Transverse colon (tissue), 4 donors: ENCODE measurements at regions not wholly inside any gene's neighbourhood (a gene's known extent, or its start where the extent isn't known, plus 50 kb on each side); places are given as distances from the start of the nearest gene placed in this dataset.
"Not testable (repeated sequence)": the region's sequence is repeated elsewhere in the genome, so short reads cannot be mapped to it uniquely, and the experiment has no call there.

Source experiments
- DNase-seq: peaks from one replicate; pipeline ENCODE4 v3.0.0-alpha.2; 2019
- H3K27ac ChIP-seq, 4 donors: fragments of 200-600 bp; sonication (generic); 2 replicates each; pipeline ENCODE4 v1.5.1; 2016 to 2018; ENCODE audit warnings: inconsistent platforms in 4 of 4
- H3K27me3 ChIP-seq: fragments of 200-600 bp; sonication (generic); 2 replicates; pipeline ENCODE4 v1.5.1; 2017; ENCODE audit warnings: inconsistent platforms
- H3K36me3 ChIP-seq, 4 donors: fragments of 200-600 bp; sonication (generic); 2 replicates each; pipeline ENCODE4 v1.5.1; 2017 to 2019; ENCODE audit warnings: inconsistent platforms in 4 of 4
- H3K4me1 ChIP-seq, 4 donors: fragments of 200-600 bp; sonication (generic); 2 replicates each; pipeline ENCODE4 v1.5.1; 2017 to 2020; ENCODE audit warnings: inconsistent platforms in 4 of 4
- H3K4me3 ChIP-seq, 4 donors: fragments of 200-600 bp; sonication (generic); 1 replicate in 1 of 4; 2 replicates in 3 of 4; pipeline versions ENCODE4 v1.5.1 to v1.6.1; 2017 to 2019; ENCODE audit warnings: inconsistent platforms in 4 of 4
- H3K9me3 ChIP-seq, 2 donors: fragments of 200-600 bp; sonication (generic); 2 replicates each; pipeline ENCODE4 v1.5.1; 2017 to 2019; ENCODE audit warnings: inconsistent platforms in 2 of 2
- WGBS, 2 donors: methylation state at CpG; one replicate each; pipeline ENCODE4 v1.1.5; 2018; ENCODE audit warnings: low coverage in 1 of 2; 5-methylcytosine and 5-hydroxymethylcytosine counted together
- in situ Hi-C, 4 donors: fragments of 200-750 bp; cut with MboI; loops; one replicate each; pipeline versions ENCODE4 v1.15.0 to v1.15.1; 2017; ENCODE audit warnings: low sequenced_read_pairs in 3 of 4, low pct_ligation_motif_present in 1 of 4, low pct_unique_long_range_greater_than_20kb in 1 of 4
- intact Hi-C: fragments of 100-400 bp; cut with DNase I; formaldehyde crosslinking; loops from one replicate; pipeline ENCODE4 v1.15.1; 2023; ENCODE audit warnings: low total_unique reads
- TF ChIP-seq, protein P1 (sequence below), 5 experiments: fragments of 200-600 bp in 3 of 5; fragments of 450-650 bp in 2 of 5; sonication (generic) in 3 of 5; IDR thresholded peaks; 1 replicate in 2 of 5; 2 replicates in 3 of 5; pipeline ENCODE4 v1.5.1; 2016 to 2017; ENCODE audit warnings: antibody characterized with exemption in 5 of 5, inconsistent platforms in 3 of 5, mild to moderate bottlenecking in 2 of 5, moderate library complexity in 1 of 5

DNA sequence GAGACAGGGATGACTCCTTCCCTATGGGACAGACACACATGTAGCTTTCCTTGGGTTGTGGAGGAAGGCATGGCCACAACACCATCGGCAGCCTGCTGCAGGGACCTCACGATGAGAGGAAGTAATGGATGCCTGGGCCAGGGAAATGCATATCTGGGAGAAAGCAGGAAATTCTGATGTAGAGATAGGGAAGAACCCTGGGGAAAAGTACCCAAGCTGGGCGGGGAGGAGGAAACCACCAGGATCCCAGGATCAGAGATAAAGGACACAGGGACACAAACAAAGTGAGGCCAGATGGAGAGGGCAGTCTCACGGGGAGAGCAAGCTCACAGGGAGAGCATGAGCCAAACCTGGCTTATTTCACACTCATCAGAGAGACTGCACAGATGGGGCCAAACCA lies 294.7 kb upstream of the TEKT4 start:
- H3K4me3 ChIP-seq, H3K9me3 ChIP-seq, DNase-seq, in situ Hi-C loops, H3K27me3 ChIP-seq, H3K4me1 ChIP-seq, H3K27ac ChIP-seq, intact Hi-C loops, H3K36me3 ChIP-seq: not testable (repeated sequence)
- WGBS, 2 donors = 0 to 60% methylated on average over 1 to 4 of the region's 4 CpGs

DNA sequence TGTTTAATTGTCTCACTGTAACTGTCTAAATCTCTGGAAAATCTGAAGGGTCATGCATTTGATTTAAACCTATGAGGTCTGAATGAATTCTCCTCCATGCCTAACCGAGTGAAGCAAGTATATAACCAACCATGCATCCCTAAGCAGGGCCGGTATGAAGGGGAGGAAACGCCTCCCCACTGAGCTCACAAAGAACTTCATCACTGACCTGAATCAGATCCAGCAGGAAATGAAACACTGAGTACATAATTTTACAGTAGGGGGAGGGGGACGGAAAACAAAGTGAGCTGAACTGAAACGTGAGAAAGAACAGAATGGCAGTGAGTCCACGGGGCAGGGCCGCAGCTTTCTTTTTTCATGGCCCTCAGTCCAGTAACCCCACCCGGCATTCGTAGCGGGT lies 294.1 kb upstream of the TEKT4 start:
- peak; percentile 11 for DNase-seq

DNA sequence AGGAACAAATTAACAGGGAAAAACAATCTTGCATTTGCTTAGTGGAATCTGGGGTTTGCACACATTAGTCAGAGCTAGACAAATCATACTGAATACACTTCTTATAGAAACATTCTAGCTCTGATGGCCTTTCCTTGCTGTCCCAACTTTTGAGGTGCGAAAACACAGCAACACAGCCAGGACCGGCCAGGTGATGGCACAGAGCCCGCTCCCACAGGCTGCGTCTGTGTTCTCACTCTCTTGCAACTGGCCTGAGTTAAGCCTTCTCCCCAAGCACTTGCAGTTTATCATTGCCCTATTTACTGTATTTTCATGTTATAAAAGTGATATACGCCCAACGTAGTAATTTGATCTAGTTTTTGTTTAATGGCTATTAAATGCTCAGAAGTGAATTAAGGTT lies 292.0 kb upstream of the TEKT4 start:
- H3K4me3 ChIP-seq, DNase-seq, H3K9me3 ChIP-seq, H3K36me3 ChIP-seq, in situ Hi-C loops, H3K4me1 ChIP-seq, intact Hi-C loops, H3K27ac ChIP-seq, H3K27me3 ChIP-seq: not testable (repeated sequence)
- WGBS, 2 donors = 70 to 89% methylated on average over 4 to 6 of the region's 6 CpGs

More for the DNA sequence above, 294.1 kb upstream of the TEKT4 start:
- H3K9me3 ChIP-seq, H3K36me3 ChIP-seq, H3K4me3 ChIP-seq, in situ Hi-C loops, intact Hi-C loops, H3K27ac ChIP-seq, H3K4me1 ChIP-seq, H3K27me3 ChIP-seq: not testable (repeated sequence)
- WGBS, 2 donors = 19% methylated on average over 5 of the region's 10 CpGs; no CpG with 5 or more reads in 1 of the 2 donors

DNA sequence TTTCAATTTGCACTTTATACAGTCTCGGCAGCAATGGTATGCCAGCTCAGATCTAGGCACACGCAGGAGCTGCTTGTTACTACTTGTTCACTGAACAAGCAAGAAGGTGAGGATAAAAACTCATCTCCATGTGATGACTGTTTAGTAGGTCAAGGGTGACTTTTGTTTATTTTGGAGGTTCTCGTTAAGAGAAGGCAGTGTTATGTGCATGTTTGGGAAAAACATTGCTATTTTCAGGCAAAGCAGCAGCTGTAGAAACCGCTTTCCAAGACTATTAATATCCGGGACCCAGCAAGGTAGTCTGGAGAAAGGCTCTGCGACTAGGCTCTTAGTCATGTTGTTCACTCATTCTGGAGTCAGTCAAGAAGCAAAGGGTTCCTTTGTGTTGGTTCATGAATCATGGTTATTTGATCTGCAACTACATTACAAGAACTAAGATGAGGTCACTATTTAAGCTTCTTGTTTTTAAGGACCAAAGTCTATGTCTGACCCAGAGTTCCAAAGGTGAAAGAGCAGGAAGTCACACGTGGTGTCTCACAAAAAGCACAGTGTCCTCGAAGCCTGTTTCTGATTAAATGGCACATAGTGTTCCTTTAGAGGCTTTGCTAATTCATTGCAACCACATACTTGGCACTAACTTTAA lies 288.0 kb upstream of the TEKT4 start:
- H3K4me3 ChIP-seq, H3K4me1 ChIP-seq, H3K36me3 ChIP-seq, H3K9me3 ChIP-seq, intact Hi-C loops, DNase-seq, H3K27me3 ChIP-seq, in situ Hi-C loops: not testable (repeated sequence)
- peak overlapping the region in 1 of 4 donors; percentile 17 for H3K27ac ChIP-seq
- WGBS, 2 donors = 63% methylated on average over 8 of the region's 8 CpGs; no CpG with 5 or more reads in 1 of the 2 donors

DNA sequence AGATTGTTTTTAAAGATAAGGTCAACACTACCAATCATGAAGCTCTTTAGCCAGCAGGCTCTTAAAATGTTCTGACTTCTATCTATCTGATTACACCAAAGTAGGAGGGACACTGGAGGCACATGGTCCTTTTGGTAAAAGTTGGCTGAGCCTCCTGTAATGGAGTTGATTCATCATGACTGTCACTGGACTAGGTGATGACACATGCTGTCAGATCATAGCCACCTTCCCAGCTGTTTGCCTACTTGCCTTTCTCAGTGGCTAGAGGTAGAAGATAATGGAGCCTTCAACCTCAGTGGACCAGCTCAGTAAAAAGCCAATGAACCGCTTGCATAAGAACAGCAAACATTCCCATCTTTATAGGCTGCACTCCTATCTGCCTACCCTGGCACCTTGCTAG lies 286.7 kb upstream of the TEKT4 start:
- WGBS, 2 donors = 100% methylated on average over 1 of the region's 1 CpG; no CpG with 5 or more reads in 1 of the 2 donors
- H3K4me1 ChIP-seq, in situ Hi-C loops, H3K27ac ChIP-seq, DNase-seq, H3K9me3 ChIP-seq, intact Hi-C loops, H3K36me3 ChIP-seq, H3K27me3 ChIP-seq, H3K4me3 ChIP-seq: not testable (repeated sequence)

DNA sequence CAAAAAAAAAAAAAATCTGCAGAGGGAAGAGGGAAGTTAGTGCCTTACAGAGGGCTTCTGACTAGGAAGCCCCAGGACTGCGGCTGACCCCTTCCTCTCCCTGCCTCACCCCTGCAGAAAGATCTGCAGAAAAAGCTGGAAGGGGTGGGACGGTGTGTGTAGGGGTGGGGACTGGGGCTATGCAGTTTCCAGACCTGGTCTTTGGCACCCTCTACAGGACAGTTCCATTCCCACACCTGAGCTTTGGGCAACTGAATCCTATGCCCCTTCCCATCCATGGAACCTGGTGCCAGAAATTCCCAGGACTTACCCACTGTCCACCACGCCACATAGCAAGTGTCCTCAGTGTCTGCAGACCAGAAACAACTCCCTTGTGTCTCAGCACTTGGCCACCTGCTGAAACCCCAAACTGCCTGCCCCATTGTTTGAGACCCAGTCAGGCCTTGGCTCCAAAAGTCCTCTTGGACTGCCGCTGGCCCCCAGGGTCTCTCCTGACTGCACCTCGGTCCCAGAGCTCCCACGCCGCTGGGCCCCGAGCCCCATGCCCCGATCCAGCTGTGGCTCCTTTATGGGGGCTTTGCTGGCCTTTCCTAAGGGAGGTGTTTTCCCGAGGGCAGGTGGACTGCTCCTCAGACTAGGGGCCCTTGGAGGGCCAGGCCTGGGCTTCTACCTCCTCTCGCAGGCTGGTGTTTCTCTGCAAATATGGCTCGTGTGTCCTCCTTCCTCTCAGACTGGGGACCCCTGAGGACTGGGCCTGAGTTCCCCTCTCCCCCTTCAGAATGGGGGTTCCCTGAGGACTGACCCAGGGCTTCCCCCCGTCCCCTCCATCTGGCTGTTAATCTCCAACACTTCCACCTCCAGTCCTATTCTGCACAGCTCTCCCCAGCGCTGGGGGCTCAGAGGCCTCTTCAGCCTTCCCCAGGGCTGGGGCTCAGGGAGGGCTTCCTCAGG lies 284.9 kb upstream of the TEKT4 start:
- H3K9me3 ChIP-seq, in situ Hi-C loops: not testable (repeated sequence)

DNA sequence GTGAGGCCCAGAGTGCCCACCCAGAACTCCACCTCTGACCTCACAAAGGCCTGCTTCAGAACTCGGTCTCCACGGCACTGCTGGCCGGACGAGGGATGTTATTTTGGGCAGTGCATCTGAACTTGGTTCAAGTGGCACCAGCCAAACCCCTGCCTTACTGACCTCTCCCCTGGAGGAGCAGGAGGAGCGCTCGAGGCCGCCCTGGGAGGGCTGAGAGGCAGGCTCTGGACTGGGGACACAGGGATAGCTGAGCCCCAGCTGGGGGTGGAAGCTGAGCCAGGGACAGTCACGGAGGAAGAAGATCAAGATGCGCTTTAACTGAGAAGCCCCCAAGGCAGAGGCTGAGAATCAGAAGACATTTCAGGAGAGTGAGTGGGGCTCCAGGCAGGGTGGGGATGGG lies 284.2 kb upstream of the TEKT4 start:
- intact Hi-C loops, H3K4me3 ChIP-seq, DNase-seq, H3K9me3 ChIP-seq, in situ Hi-C loops, H3K4me1 ChIP-seq, H3K36me3 ChIP-seq, H3K27ac ChIP-seq, H3K27me3 ChIP-seq: not testable (repeated sequence)
- 82% methylated on average over 9 of the region's 9 CpGs; no CpG with 5 or more reads in 1 of the 2 donors for WGBS, 2 donors

More for the DNA sequence above, 284.9 kb upstream of the TEKT4 start:
- H3K36me3 ChIP-seq, H3K4me3 ChIP-seq, H3K27ac ChIP-seq, H3K27me3 ChIP-seq, intact Hi-C loops, H3K4me1 ChIP-seq: not testable (repeated sequence)
- TF ChIP-seq, protein P1, sequence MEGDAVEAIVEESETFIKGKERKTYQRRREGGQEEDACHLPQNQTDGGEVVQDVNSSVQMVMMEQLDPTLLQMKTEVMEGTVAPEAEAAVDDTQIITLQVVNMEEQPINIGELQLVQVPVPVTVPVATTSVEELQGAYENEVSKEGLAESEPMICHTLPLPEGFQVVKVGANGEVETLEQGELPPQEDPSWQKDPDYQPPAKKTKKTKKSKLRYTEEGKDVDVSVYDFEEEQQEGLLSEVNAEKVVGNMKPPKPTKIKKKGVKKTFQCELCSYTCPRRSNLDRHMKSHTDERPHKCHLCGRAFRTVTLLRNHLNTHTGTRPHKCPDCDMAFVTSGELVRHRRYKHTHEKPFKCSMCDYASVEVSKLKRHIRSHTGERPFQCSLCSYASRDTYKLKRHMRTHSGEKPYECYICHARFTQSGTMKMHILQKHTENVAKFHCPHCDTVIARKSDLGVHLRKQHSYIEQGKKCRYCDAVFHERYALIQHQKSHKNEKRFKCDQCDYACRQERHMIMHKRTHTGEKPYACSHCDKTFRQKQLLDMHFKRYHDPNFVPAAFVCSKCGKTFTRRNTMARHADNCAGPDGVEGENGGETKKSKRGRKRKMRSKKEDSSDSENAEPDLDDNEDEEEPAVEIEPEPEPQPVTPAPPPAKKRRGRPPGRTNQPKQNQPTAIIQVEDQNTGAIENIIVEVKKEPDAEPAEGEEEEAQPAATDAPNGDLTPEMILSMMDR (IDR thresholded peaks at IDR 0.05) = peak; percentile 34 to 54 (median 51)
- peak; percentile 21 for DNase-seq
- WGBS, 2 donors = 67% methylated on average over 10 of the region's 14 CpGs; no CpG with 5 or more reads in 1 of the 2 donors

DNA sequence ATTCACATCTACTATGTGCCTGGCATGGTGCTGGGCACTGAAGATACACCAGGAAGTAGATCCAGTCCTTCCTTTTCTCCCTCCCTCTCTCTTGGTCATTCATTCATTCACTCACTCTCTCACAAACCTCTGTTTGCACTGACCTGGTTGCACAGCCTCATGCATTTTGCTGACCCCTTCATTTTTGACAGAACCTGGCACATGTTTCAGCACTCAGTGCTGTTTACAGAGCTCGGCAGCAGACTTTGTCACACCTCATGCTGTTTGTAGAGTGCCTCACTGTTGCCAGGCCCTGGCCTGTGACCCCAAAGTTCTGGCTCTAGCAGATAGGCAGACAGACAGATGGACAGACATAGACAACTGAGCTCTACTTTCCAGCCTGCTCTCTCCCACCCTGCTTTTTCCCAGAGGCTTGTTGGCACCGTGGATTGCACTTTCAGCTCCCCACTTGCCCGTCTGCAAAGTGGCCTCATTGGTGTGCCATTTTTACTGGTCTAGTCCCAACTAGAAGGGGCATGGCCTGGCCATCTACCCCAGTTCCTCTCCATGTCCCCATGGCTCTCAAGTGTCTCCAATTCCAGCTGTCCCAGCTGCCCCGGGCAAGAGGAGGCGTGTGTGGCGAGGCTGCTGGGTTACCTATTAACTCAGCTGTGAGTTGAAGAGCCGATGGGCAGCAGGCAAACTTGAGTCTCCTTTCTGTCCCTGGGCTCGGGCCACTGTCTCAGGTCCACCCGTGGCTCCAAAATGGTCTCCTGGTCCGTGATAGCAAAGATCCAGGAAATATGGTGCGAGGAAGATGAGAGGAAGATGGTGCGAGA lies 277.0 kb upstream of the TEKT4 start:
- WGBS, 2 donors = 72 to 100% methylated on average over 2 to 12 of the region's 12 CpGs
- intact Hi-C loops, in situ Hi-C loops, H3K4me3 ChIP-seq, H3K36me3 ChIP-seq, H3K4me1 ChIP-seq, H3K9me3 ChIP-seq, H3K27ac ChIP-seq, H3K27me3 ChIP-seq, DNase-seq: not testable (repeated sequence)

DNA sequence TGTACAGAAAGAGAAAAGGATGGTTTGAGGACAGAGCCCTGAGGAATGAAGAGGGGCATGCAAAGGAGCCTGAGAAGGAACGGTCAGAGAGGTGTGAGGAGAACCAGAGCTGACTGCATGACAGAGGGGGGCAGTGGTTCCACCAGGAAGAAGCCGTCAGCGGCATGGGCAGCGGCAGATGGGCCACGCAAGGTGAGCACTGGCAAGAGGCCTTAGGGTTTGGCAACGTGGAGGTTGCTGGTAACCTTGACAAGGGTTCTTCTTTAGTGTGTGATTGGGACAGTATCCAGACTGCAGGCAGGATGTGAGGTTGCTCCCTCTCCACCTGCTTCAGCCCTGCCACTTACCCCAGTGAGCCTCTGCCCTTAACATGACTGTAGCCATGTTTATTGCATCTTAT lies 275.3 kb upstream of the TEKT4 start:
- H3K27me3 ChIP-seq, H3K27ac ChIP-seq, DNase-seq, H3K9me3 ChIP-seq, H3K4me1 ChIP-seq, in situ Hi-C loops, H3K4me3 ChIP-seq, H3K36me3 ChIP-seq, intact Hi-C loops: not testable (repeated sequence)
- WGBS, 2 donors = 78 to 90% methylated on average over 5 to 6 of the region's 6 CpGs
